MM.1S (cell line): ENCODE measurements at regions not wholly inside any gene's neighbourhood (a gene's known extent, or its start where the extent isn't known, plus 50 kb on each side); places are given as distances from the start of the nearest gene placed in this dataset.

Experiments used
- EZH2 ChIP-seq: fragments of 300-600 bp; sonication (generic); optimal IDR thresholded peaks from 2 replicates; pipeline ENCODE3; 2017; ENCODE audit warnings: low read depth, mild to moderate bottlenecking, antibody characterized with exemption, low read length, mixed read lengths
- TF ChIP-seq, protein P1 (sequence below): fragments of 300-600 bp; sonication (generic); IDR thresholded peaks from 2 replicates; pipeline ENCODE4 v1.5.1; 2016; ENCODE audit warnings: antibody characterized with exemption, low read length, mixed read lengths

DNA sequence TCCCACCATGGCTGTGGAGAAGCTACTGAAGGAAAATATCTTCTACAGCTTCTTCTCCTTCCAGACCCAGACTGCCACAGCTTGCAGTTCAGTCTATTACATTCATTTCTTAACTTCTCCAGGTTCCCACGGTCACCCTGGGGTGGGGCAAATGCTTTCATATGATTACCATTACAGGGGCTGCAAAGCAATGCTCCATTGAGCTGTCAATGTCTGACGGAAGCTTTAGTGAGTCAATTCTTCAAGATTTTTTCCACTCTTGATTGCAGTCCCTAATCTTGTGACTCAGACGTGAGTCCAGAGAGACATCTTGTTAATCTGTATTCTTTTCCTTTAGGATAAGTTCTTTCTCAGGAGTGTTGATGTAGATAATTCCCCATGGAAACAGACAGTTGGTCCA, 233.4 kb upstream of the DDI1 start:
- TF ChIP-seq, protein P1, sequence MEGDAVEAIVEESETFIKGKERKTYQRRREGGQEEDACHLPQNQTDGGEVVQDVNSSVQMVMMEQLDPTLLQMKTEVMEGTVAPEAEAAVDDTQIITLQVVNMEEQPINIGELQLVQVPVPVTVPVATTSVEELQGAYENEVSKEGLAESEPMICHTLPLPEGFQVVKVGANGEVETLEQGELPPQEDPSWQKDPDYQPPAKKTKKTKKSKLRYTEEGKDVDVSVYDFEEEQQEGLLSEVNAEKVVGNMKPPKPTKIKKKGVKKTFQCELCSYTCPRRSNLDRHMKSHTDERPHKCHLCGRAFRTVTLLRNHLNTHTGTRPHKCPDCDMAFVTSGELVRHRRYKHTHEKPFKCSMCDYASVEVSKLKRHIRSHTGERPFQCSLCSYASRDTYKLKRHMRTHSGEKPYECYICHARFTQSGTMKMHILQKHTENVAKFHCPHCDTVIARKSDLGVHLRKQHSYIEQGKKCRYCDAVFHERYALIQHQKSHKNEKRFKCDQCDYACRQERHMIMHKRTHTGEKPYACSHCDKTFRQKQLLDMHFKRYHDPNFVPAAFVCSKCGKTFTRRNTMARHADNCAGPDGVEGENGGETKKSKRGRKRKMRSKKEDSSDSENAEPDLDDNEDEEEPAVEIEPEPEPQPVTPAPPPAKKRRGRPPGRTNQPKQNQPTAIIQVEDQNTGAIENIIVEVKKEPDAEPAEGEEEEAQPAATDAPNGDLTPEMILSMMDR: no peak
- TF ChIP-seq EZH2: no peak
